ENCODE measurements at regions not wholly inside any gene's neighbourhood (a gene's known extent, or its start where the extent isn't known, plus 50 kb on each side); places are given as distances from the start of the nearest gene placed in this dataset.
"Not testable (repeated sequence)": the region's sequence is repeated elsewhere in the genome, so short reads cannot be mapped to it uniquely, and the experiment has no call there.

GRCh38 chr7:106499897-106500296 is 161.1 kb downstream of the CCDC71L start:
- Mint-ChIP-seq H3K27ac (no peak overlapping the region), H3K4me3 (no peak overlapping the region), H3K27me3 (peaks cover 30% of the 10 kb centered on the region), H3K4me1 (no peaks in the 10 kb centered on the region), H3K9me3 (peaks cover 0 to 4% (median 0%) of the 10 kb centered on the region in 7 donors), H3K36me3 (no peaks in the 10 kb centered on the region)
- Histone ChIP-seq H3K27me3 (ENCODE audit: control insufficient read depth, insufficient read depth, low read length) (peaks cover 3% of the 10 kb centered on the region), H3K27ac (ENCODE audit: insufficient read depth, low read length, poor library complexity, severe bottlenecking) (no peak overlapping the region), H3K4me1 (ENCODE audit: control insufficient read depth, insufficient read depth, low read length, poor library complexity, severe bottlenecking) (no peaks in the 10 kb centered on the region), H3K36me3 (ENCODE audit: control insufficient read depth, insufficient read depth, low read length) (no peaks in the 10 kb centered on the region), H3K9me3 (ENCODE audit: control insufficient read depth in 2 of 2, low read length in 2 of 2) (no peaks in the 10 kb centered on the region), H3K4me3 (ENCODE audit: low read depth, low read length) (no peak overlapping the region)
- DNase-seq (no peak), ATAC-seq (ENCODE audit: low read depth in 2 of 2) (no peak)

GRCh38 chr7:106498005-106498404 is 163.0 kb downstream of the CCDC71L start:
- H3K27ac ChIP-seq (ENCODE audit: insufficient read depth, low read length, poor library complexity, severe bottlenecking); H3K4me1 Mint-ChIP-seq; ATAC-seq (ENCODE audit: low read depth in 2 of 2); H3K27ac Mint-ChIP-seq; H3K4me1 ChIP-seq (ENCODE audit: control insufficient read depth, insufficient read depth, low read length, poor library complexity, severe bottlenecking); H3K36me3 Mint-ChIP-seq; H3K36me3 ChIP-seq (ENCODE audit: control insufficient read depth, insufficient read depth, low read length); H3K27me3 ChIP-seq (ENCODE audit: control insufficient read depth, insufficient read depth, low read length); H3K4me3 Mint-ChIP-seq; H3K9me3 ChIP-seq (ENCODE audit: control insufficient read depth in 2 of 2, low read length in 2 of 2); H3K9me3 Mint-ChIP-seq; H3K4me3 ChIP-seq (ENCODE audit: low read depth, low read length); DNase-seq: not testable (repeated sequence)
- H3K27me3 Mint-ChIP-seq: peaks cover 34% of the 10 kb centered on the region

GRCh38 chr7:106493041-106493731 is 167.8 kb downstream of the CCDC71L start:
- Mint-ChIP-seq H3K27ac (no peak overlapping the region), H3K4me3 (no peak overlapping the region), H3K36me3 (no peaks in the 10 kb centered on the region), H3K4me1 (no peaks in the 10 kb centered on the region), H3K9me3 (peaks cover 0 to 6% (median 3%) of the 10 kb centered on the region in 7 donors), H3K27me3 (peaks cover 27% of the 10 kb centered on the region)
- no peak for DNase-seq
- H3K9me3 ChIP-seq (ENCODE audit: control insufficient read depth in 2 of 2, low read length in 2 of 2): no peaks in the 10 kb centered on the region
- ATAC-seq (ENCODE audit: low read depth in 2 of 2): no peak
- H3K4me3 ChIP-seq (ENCODE audit: low read depth, low read length): no peak overlapping the region
- H3K27me3 ChIP-seq (ENCODE audit: control insufficient read depth, insufficient read depth, low read length): peaks cover 2% of the 10 kb centered on the region
- H3K27ac ChIP-seq (ENCODE audit: insufficient read depth, low read length, poor library complexity, severe bottlenecking): no peak overlapping the region
- H3K36me3 ChIP-seq (ENCODE audit: control insufficient read depth, insufficient read depth, low read length): no peaks in the 10 kb centered on the region
- no peaks in the 10 kb centered on the region for H3K4me1 ChIP-seq (ENCODE audit: control insufficient read depth, insufficient read depth, low read length, poor library complexity, severe bottlenecking)

DNA sequence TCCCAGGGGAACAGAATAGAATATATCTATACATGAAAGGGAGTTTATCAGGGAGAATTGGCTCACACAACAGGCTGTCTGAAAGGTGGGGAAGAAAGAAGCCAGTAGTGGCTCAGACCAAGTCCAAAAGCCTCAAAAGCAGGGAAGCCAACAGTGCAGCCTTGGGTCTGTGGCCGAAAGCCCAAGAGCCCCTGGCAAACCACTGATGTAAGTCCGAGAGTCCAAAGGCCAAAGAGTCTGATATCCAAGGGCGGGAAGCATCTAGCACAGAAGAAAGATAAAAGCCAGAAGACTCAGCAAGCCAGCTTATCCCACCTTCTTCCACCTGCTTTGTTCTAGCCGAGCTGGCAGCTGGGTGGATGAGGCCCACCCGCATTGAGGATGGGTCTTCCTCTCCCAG is 172.5 kb downstream of the CCDC71L start:
- Mint-ChIP-seq H3K27ac (no peak overlapping the region), H3K9me3 (peaks cover 0 to 6% (median 0%) of the 10 kb centered on the region in 7 donors), H3K27me3 (peaks cover 5% of the 10 kb centered on the region), H3K4me1 (no peaks in the 10 kb centered on the region), H3K4me3 (no peak overlapping the region), H3K36me3 (no peaks in the 10 kb centered on the region)
- Histone ChIP-seq H3K27ac (ENCODE audit: insufficient read depth, low read length, poor library complexity, severe bottlenecking) (no peak overlapping the region), H3K9me3 (ENCODE audit: control insufficient read depth in 2 of 2, low read length in 2 of 2) (no peaks in the 10 kb centered on the region), H3K4me1 (ENCODE audit: control insufficient read depth, insufficient read depth, low read length, poor library complexity, severe bottlenecking) (no peaks in the 10 kb centered on the region), H3K27me3 (ENCODE audit: control insufficient read depth, insufficient read depth, low read length) (peaks cover 5% of the 10 kb centered on the region), H3K36me3 (ENCODE audit: control insufficient read depth, insufficient read depth, low read length) (no peaks in the 10 kb centered on the region), H3K4me3 (ENCODE audit: low read depth, low read length) (no peak overlapping the region)
- no peak for ATAC-seq (ENCODE audit: low read depth in 2 of 2)
- no peak for DNase-seq

DNA sequence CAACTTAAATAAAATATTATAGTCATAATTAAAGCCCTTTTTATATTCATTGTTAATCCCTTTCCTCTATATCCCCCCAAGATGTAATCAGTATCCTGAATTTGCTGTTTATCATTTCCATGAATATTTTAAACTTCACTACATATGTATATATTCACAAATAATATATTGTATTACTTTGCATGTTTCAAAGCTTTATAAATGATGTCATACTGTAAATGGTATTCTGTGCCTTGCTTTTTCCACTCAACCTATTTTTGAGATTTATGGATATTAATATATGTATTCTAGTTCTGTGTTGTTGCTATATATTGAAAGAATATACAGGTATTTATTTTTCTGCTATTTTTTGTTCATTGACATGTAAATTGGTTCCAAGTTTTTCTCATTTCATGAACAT is 173.1 kb downstream of the CCDC71L start:
- Mint-ChIP-seq H3K4me1 (no peaks in the 10 kb centered on the region), H3K9me3 (peaks cover 0 to 6% (median 0%) of the 10 kb centered on the region in 7 donors), H3K36me3 (no peaks in the 10 kb centered on the region), H3K27ac (no peak overlapping the region), H3K4me3 (no peak overlapping the region), H3K27me3 (no peaks in the 10 kb centered on the region)
- no peaks in the 10 kb centered on the region for H3K4me1 ChIP-seq (ENCODE audit: control insufficient read depth, insufficient read depth, low read length, poor library complexity, severe bottlenecking)
- no peaks in the 10 kb centered on the region for H3K9me3 ChIP-seq (ENCODE audit: control insufficient read depth in 2 of 2, low read length in 2 of 2)
- ATAC-seq (ENCODE audit: low read depth in 2 of 2): no peak
- no peak overlapping the region for H3K4me3 ChIP-seq (ENCODE audit: low read depth, low read length)
- H3K36me3 ChIP-seq (ENCODE audit: control insufficient read depth, insufficient read depth, low read length): no peaks in the 10 kb centered on the region
- no peak for DNase-seq
- H3K27me3 ChIP-seq (ENCODE audit: control insufficient read depth, insufficient read depth, low read length): peaks cover 5% of the 10 kb centered on the region
- H3K27ac ChIP-seq (ENCODE audit: insufficient read depth, low read length, poor library complexity, severe bottlenecking): no peak overlapping the region

- Histone ChIP-seq H3K36me3 (ENCODE audit: control insufficient read depth, insufficient read depth, low read length) (no peaks in the 10 kb centered on the region), H3K9me3 (ENCODE audit: control insufficient read depth in 2 of 2, low read length in 2 of 2) (no peaks in the 10 kb centered on the region), H3K27ac (ENCODE audit: insufficient read depth, low read length, poor library complexity, severe bottlenecking) (no peak overlapping the region), H3K4me1 (ENCODE audit: control insufficient read depth, insufficient read depth, low read length, poor library complexity, severe bottlenecking) (no peaks in the 10 kb centered on the region), H3K4me3 (ENCODE audit: low read depth, low read length) (no peak overlapping the region), H3K27me3 (ENCODE audit: control insufficient read depth, insufficient read depth, low read length) (peaks cover 5% of the 10 kb centered on the region)
- Mint-ChIP-seq H3K9me3 (peaks cover 0 to 6% (median 0%) of the 10 kb centered on the region in 7 donors), H3K4me3 (no peak overlapping the region), H3K36me3 (no peaks in the 10 kb centered on the region), H3K27me3 (peaks cover 4% of the 10 kb centered on the region), H3K4me1 (no peaks in the 10 kb centered on the region), H3K27ac (no peak overlapping the region)
- no peak for DNase-seq
- ATAC-seq (ENCODE audit: low read depth in 2 of 2): no peak
These were observed 174.6 kb downstream of the CCDC71L start for GRCh38 chr7:106486331-106486730.

- Mint-ChIP-seq H3K9me3 (peaks cover 0 to 6% (median 0%) of the 10 kb centered on the region in 7 donors), H3K27me3 (peaks cover 4% of the 10 kb centered on the region), H3K36me3 (no peaks in the 10 kb centered on the region), H3K4me3 (no peak overlapping the region), H3K4me1 (no peaks in the 10 kb centered on the region), H3K27ac (no peak overlapping the region)
- DNase-seq (no peak), ATAC-seq (ENCODE audit: low read depth in 2 of 2) (no peak)
- no peak overlapping the region for H3K4me3 ChIP-seq (ENCODE audit: low read depth, low read length)
- H3K27ac ChIP-seq (ENCODE audit: insufficient read depth, low read length, poor library complexity, severe bottlenecking): no peak overlapping the region
- H3K36me3 ChIP-seq (ENCODE audit: control insufficient read depth, insufficient read depth, low read length): no peaks in the 10 kb centered on the region
- no peaks in the 10 kb centered on the region for H3K9me3 ChIP-seq (ENCODE audit: control insufficient read depth in 2 of 2, low read length in 2 of 2)
- H3K4me1 ChIP-seq (ENCODE audit: control insufficient read depth, insufficient read depth, low read length, poor library complexity, severe bottlenecking): no peaks in the 10 kb centered on the region
- H3K27me3 ChIP-seq (ENCODE audit: control insufficient read depth, insufficient read depth, low read length): peaks cover 5% of the 10 kb centered on the region
These were observed 175.0 kb downstream of the CCDC71L start for GRCh38 chr7:106485919-106486318.

DNA sequence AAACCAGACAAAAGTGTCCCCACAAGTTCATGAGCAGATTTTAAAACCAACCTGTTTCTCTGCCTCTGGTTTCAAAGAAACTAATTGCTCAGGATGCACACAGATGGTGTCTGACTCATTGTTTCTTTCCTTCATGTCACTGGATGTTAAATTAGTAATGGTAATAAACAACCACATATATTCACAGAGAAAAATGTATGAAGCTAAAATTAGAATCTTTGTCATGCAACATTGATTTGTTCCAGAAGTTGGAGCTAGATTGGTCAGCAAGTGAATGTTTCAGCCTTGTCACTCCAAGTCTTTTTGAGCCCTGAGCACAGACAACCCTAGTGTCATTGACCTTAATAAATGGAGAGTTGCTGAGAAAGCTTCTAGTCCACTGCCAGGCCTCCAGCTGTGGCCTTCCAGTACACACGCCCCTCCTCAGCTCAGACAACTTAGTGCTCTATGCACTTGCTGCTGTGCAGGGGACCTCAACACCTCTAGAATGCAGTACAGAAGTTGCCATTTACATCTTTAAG is 175.9 kb downstream of the CCDC71L start:
- ATAC-seq (ENCODE audit: low read depth in 2 of 2): no peak
- Histone ChIP-seq H3K27me3 (ENCODE audit: control insufficient read depth, insufficient read depth, low read length) (peaks cover 5% of the 10 kb centered on the region), H3K9me3 (ENCODE audit: control insufficient read depth in 2 of 2, low read length in 2 of 2) (no peaks in the 10 kb centered on the region), H3K4me3 (ENCODE audit: low read depth, low read length) (no peak overlapping the region), H3K4me1 (ENCODE audit: control insufficient read depth, insufficient read depth, low read length, poor library complexity, severe bottlenecking) (no peaks in the 10 kb centered on the region), H3K36me3 (ENCODE audit: control insufficient read depth, insufficient read depth, low read length) (no peaks in the 10 kb centered on the region), H3K27ac (ENCODE audit: insufficient read depth, low read length, poor library complexity, severe bottlenecking) (no peak overlapping the region)
- H3K36me3 Mint-ChIP-seq: no peaks in the 10 kb centered on the region
- peaks cover 0 to 4% (median 0%) of the 10 kb centered on the region in 7 donors for H3K9me3 Mint-ChIP-seq
- H3K4me3 Mint-ChIP-seq: no peak overlapping the region
- H3K4me1 Mint-ChIP-seq: no peaks in the 10 kb centered on the region
- H3K27ac Mint-ChIP-seq: peak overlapping the region in 1 of 3 donors; percentile 34
- no peak for DNase-seq
- H3K27me3 Mint-ChIP-seq: peaks cover 4% of the 10 kb centered on the region
